ENCODE measurements at regions not wholly inside any gene's neighbourhood (a gene's known extent, or its start where the extent isn't known, plus 50 kb on each side); places are given as distances from the start of the nearest gene placed in this dataset.

- Histone ChIP-seq H3K27ac (no peak overlapping the region), H3K9me3 (peaks cover 11 to 14% of the 10 kb centered on the region in 2 donors), H3K27me3 (no peaks in the 10 kb centered on the region), H3K4me1 (peaks cover 0 to 18% (median 4%) of the 10 kb centered on the region in 4 donors), H3K4me3 (no peak overlapping the region), H3K36me3 (no peaks in the 10 kb centered on the region)
- no peak for DNase-seq
- no peak for TF ChIP-seq POLR2A (IDR thresholded peaks at IDR 0.05)
- no peak for TF ChIP-seq CTCF (IDR thresholded peaks at IDR 0.05)
- TF ChIP-seq EP300 (IDR thresholded peaks at IDR 0.05; ENCODE audit: low read depth): no peak
- TF ChIP-seq POLR2AphosphoS5 (IDR thresholded peaks at IDR 0.05): no peak
- in situ Hi-C loops (cut with MboI; ENCODE audit: low pct_ligation_motif_present in 1 of 4, low pct_unique_long_range_greater_than_20kb in 1 of 4, low sequenced_read_pairs in 3 of 4) (no loop called here), intact Hi-C loops (cut with DNase I; ENCODE audit: low total_unique reads) (no loop called here)
Observed at GRCh38 chr2:37788602-37789209, 117.3 kb upstream of the CDC42EP3 start.

- TF ChIP-seq CTCF (IDR thresholded peaks at IDR 0.05): no peak
- no peak for TF ChIP-seq EP300 (IDR thresholded peaks at IDR 0.05; ENCODE audit: low read depth)
- TF ChIP-seq POLR2AphosphoS5 (IDR thresholded peaks at IDR 0.05): no peak
- TF ChIP-seq POLR2A (IDR thresholded peaks at IDR 0.05): no peak
- in situ Hi-C loops (cut with MboI; ENCODE audit: low pct_ligation_motif_present in 1 of 4, low pct_unique_long_range_greater_than_20kb in 1 of 4, low sequenced_read_pairs in 3 of 4) (no loop called here), intact Hi-C loops (cut with DNase I; ENCODE audit: low total_unique reads) (no loop called here)
- H3K9me3 ChIP-seq: peaks cover 11 to 14% of the 10 kb centered on the region in 2 donors
- DNase-seq: no peak
- peaks cover 0 to 19% (median 4%) of the 10 kb centered on the region in 4 donors for H3K4me1 ChIP-seq
- no peak overlapping the region for H3K4me3 ChIP-seq
- no peaks in the 10 kb centered on the region for H3K36me3 ChIP-seq
- no peaks in the 10 kb centered on the region for H3K27me3 ChIP-seq
- WGBS, 2 donors (ENCODE audit: low coverage in 1 of 2): 67 to 74% methylated on average over 2 of the region's 2 CpGs
- no peak overlapping the region for H3K27ac ChIP-seq
Observed at GRCh38 chr2:37790019-37790418, 118.6 kb upstream of the CDC42EP3 start.

- intact Hi-C loops (cut with DNase I; ENCODE audit: low total_unique reads) (no loop called here), in situ Hi-C loops (cut with MboI; ENCODE audit: low pct_ligation_motif_present in 1 of 4, low pct_unique_long_range_greater_than_20kb in 1 of 4, low sequenced_read_pairs in 3 of 4) (no loop called here)
- TF ChIP-seq CTCF (IDR thresholded peaks at IDR 0.05): no peak
- no peak for TF ChIP-seq EP300 (IDR thresholded peaks at IDR 0.05; ENCODE audit: low read depth)
- no peak for TF ChIP-seq POLR2A (IDR thresholded peaks at IDR 0.05)
- TF ChIP-seq POLR2AphosphoS5 (IDR thresholded peaks at IDR 0.05): no peak
- Histone ChIP-seq H3K36me3 (no peaks in the 10 kb centered on the region), H3K27ac (no peak overlapping the region), H3K4me1 (peaks cover 0 to 24% (median 5%) of the 10 kb centered on the region in 4 donors), H3K27me3 (no peaks in the 10 kb centered on the region), H3K4me3 (no peak overlapping the region), H3K9me3 (peaks cover 11 to 14% of the 10 kb centered on the region in 2 donors)
- no peak for DNase-seq
- WGBS, 2 donors (ENCODE audit: low coverage in 1 of 2): 64 to 85% methylated on average over 3 of the region's 3 CpGs
Observed at GRCh38 chr2:37790462-37790861, 119.0 kb upstream of the CDC42EP3 start.

GRCh38 chr2:37792366-37792765 lies 120.9 kb upstream of the CDC42EP3 start:
- no peak for DNase-seq
- in situ Hi-C loops (cut with MboI; ENCODE audit: low pct_ligation_motif_present in 1 of 4, low pct_unique_long_range_greater_than_20kb in 1 of 4, low sequenced_read_pairs in 3 of 4): no loop called here
- Histone ChIP-seq H3K36me3 (no peaks in the 10 kb centered on the region), H3K4me1 (peaks cover 0 to 22% (median 10%) of the 10 kb centered on the region in 4 donors), H3K27me3 (no peaks in the 10 kb centered on the region), H3K9me3 (peaks cover 11 to 14% of the 10 kb centered on the region in 2 donors), H3K4me3 (no peak overlapping the region), H3K27ac (no peak overlapping the region)
- no peak for TF ChIP-seq EP300 (IDR thresholded peaks at IDR 0.05; ENCODE audit: low read depth)
- intact Hi-C loops (cut with DNase I; ENCODE audit: low total_unique reads): no loop called here
- 83% methylated on average over 1 of the region's 1 CpG; no CpG with 5 or more reads in 1 of the 2 donors for WGBS, 2 donors (ENCODE audit: low coverage in 1 of 2)

GRCh38 chr2:37793004-37793403 lies 121.6 kb upstream of the CDC42EP3 start:
- Histone ChIP-seq H3K27ac (no peak overlapping the region), H3K4me1 (peaks cover 0 to 20% (median 10%) of the 10 kb centered on the region in 4 donors), H3K9me3 (peaks cover 11% of the 10 kb centered on the region in 2 donors), H3K36me3 (no peaks in the 10 kb centered on the region), H3K27me3 (no peaks in the 10 kb centered on the region), H3K4me3 (no peak overlapping the region)
- DNase-seq: no peak
- TF ChIP-seq CTCF (IDR thresholded peaks at IDR 0.05) (no peak), EP300 (IDR thresholded peaks at IDR 0.05; ENCODE audit: low read depth) (no peak), POLR2AphosphoS5 (IDR thresholded peaks at IDR 0.05) (no peak), POLR2A (IDR thresholded peaks at IDR 0.05) (no peak)
- intact Hi-C loops (cut with DNase I; ENCODE audit: low total_unique reads): no loop called here
- in situ Hi-C loops (cut with MboI; ENCODE audit: low pct_ligation_motif_present in 1 of 4, low pct_unique_long_range_greater_than_20kb in 1 of 4, low sequenced_read_pairs in 3 of 4): no loop called here
- WGBS, 2 donors (ENCODE audit: low coverage in 1 of 2): 100% methylated on average over 1 of the region's 1 CpG; no CpG with 5 or more reads in 1 of the 2 donors

Data from transverse colon (tissue), 4 donors.